KG1 (cell line): ENCODE measurements at regions not wholly inside any gene's neighbourhood (a gene's known extent, or its start where the extent isn't known, plus 50 kb on each side); places are given as distances from the start of the nearest gene placed in this dataset.

ENCODE experiments used
- DNase-seq: peaks from one replicate; lab custom pipeline; 2025; lab: John Stamatoyannopoulos, UW

GRCh38 chr7:32264702-32265284, 194.6 kb upstream of the PDE1C start:
- no peak for DNase-seq

- no peak for DNase-seq
These were observed 193.4 kb upstream of the PDE1C start for GRCh38 chr7:32263611-32264010.

GRCh38 chr7:32262315-32262714, 192.1 kb upstream of the PDE1C start:
- DNase-seq, result no peak

- no peak for DNase-seq
These were observed 189.9 kb upstream of the PDE1C start for GRCh38 chr7:32259931-32260596.

- no peak for DNase-seq
These were observed 188.1 kb upstream of the PDE1C start for GRCh38 chr7:32258265-32258664.

GRCh38 chr7:32257621-32258020, 187.4 kb upstream of the PDE1C start:
- no peak for DNase-seq

- DNase-seq, result no peak
These were observed 186.6 kb upstream of the PDE1C start for GRCh38 chr7:32256811-32257210.

GRCh38 chr7:32256376-32256775, 186.2 kb upstream of the PDE1C start:
- DNase-seq, result no peak

- no peak for DNase-seq
These were observed 184.8 kb upstream of the PDE1C start for GRCh38 chr7:32255036-32255435.

- DNase-seq, result no peak
These were observed 183.1 kb upstream of the PDE1C start for GRCh38 chr7:32253299-32253698.

- DNase-seq, result no peak
These were observed 181.5 kb upstream of the PDE1C start for GRCh38 chr7:32251659-32252058.

- DNase-seq, result no peak
These were observed 180.5 kb upstream of the PDE1C start for GRCh38 chr7:32250471-32251260.

- DNase-seq, result no peak
These were observed 179.8 kb upstream of the PDE1C start for GRCh38 chr7:32250003-32250402.

GRCh38 chr7:32248522-32248921, 178.3 kb upstream of the PDE1C start:
- DNase-seq, result no peak

GRCh38 chr7:32244806-32245345, 174.7 kb upstream of the PDE1C start:
- no peak for DNase-seq

GRCh38 chr7:32243687-32244290, 173.6 kb upstream of the PDE1C start:
- DNase-seq, result no peak

- DNase-seq, result no peak
These were observed 172.2 kb upstream of the PDE1C start for GRCh38 chr7:32242436-32242835.

- DNase-seq, result no peak
These were observed 171.4 kb upstream of the PDE1C start for GRCh38 chr7:32241636-32242035.

GRCh38 chr7:32239764-32240163, 169.6 kb upstream of the PDE1C start:
- no peak for DNase-seq

GRCh38 chr7:32228601-32229000, 158.4 kb upstream of the PDE1C start:
- no peak for DNase-seq

- DNase-seq, result no peak
These were observed 157.5 kb upstream of the PDE1C start for GRCh38 chr7:32227746-32228145.

GRCh38 chr7:32224276-32224675, 154.1 kb upstream of the PDE1C start:
- DNase-seq, result no peak

- no peak for DNase-seq
These were observed 153.5 kb upstream of the PDE1C start for GRCh38 chr7:32223721-32224120.
